Suprapubic skin (tissue), 3 donors: ENCODE measurements at regions not wholly inside any gene's neighbourhood (a gene's known extent, or its start where the extent isn't known, plus 50 kb on each side); places are given as distances from the start of the nearest gene placed in this dataset.

Source experiments
- CTCF ChIP-seq, 2 donors: fragments of 200-600 bp in 1 of 2; fragments of 450-650 bp in 1 of 2; sonication (generic) in 1 of 2; IDR thresholded peaks; one replicate each; pipeline ENCODE4 v1.5.1; 2016 to 2019; ENCODE audit warnings: antibody characterized with exemption in 2 of 2, mild to moderate bottlenecking in 1 of 2, moderate library complexity in 1 of 2
- POLR2AphosphoS5 ChIP-seq, 3 donors: sonication (generic); formaldehyde crosslinking; IDR thresholded peaks; one replicate each; pipeline ENCODE4 v1.6.1; 2017; ENCODE audit warnings: antibody characterized with exemption in 3 of 3

DNA sequence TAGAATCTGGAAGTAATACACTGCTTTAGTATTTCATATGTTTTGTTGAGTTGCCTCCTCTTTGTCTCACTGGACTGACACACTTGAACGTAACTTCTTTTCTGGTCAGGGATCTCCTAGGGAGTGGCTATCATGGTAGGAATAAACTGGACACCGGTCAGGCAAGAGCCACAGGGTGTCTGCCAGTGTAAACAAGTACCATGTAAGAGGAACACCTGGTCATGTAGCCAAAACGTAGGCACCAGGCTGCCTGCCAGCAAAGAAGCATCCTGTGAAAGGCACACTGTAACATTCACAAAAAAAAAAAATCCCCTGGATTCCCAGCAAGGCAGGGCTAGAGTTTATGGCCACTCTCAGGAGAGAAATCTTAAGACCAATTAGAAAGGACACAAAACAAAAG lies 372.8 kb upstream of the RND3 start:
- TF ChIP-seq CTCF (IDR thresholded peaks at IDR 0.05) (no peak), POLR2AphosphoS5 (IDR thresholded peaks at IDR 0.05) (no peak)
